Esophagus muscularis mucosa (tissue), 4 donors: ENCODE measurements at regions not wholly inside any gene's neighbourhood (a gene's known extent, or its start where the extent isn't known, plus 50 kb on each side); places are given as distances from the start of the nearest gene placed in this dataset.

Experiments used
- DNase-seq: peaks from one replicate; pipeline ENCODE4 v3.0.0-alpha.2; 2017; ENCODE audit errors: extremely low spot score
- H3K27ac ChIP-seq, 4 donors: fragments of 200-600 bp; sonication (generic); replicated peaks in 1 of 4; 1 replicate in 3 of 4; 2 replicates in 1 of 4; pipeline ENCODE4 v1.5.1; 2016 to 2019; ENCODE audit warnings: mild to moderate bottlenecking in 1 of 4
- H3K27me3 ChIP-seq, 4 donors: fragments of 200-600 bp; sonication (generic); one replicate each; pipeline versions ENCODE4 v1.5.1 to v1.6.0; 2016 to 2019
- H3K36me3 ChIP-seq, 4 donors: fragments of 200-600 bp; sonication (generic); one replicate each; pipeline ENCODE4 v1.5.1; 2016 to 2019
- H3K4me1 ChIP-seq, 4 donors: fragments of 200-600 bp; sonication (generic); one replicate each; pipeline ENCODE4 v1.5.1; 2016 to 2019
- H3K4me3 ChIP-seq, 4 donors: fragments of 200-600 bp; sonication (generic); 1 replicate in 2 of 4; 2 replicates in 2 of 4; pipeline ENCODE4 v1.5.1; 2016 to 2019; ENCODE audit warnings: mild to moderate bottlenecking in 4 of 4, moderate library complexity in 1 of 4
- H3K9me3 ChIP-seq, 4 donors: fragments of 200-600 bp; sonication (generic); 1 replicate in 3 of 4; 2 replicates in 1 of 4; pipeline ENCODE4 v1.5.1; 2016 to 2019
- CTCF ChIP-seq, 3 experiments: fragments of 200-600 bp in 2 of 3; fragments of 450-650 bp in 1 of 3; sonication (generic) in 2 of 3; IDR thresholded peaks; one replicate each; pipeline ENCODE4 v1.5.1; 2017 to 2019; ENCODE audit warnings: antibody characterized with exemption in 3 of 3, mild to moderate bottlenecking in 2 of 3, moderate library complexity in 1 of 3
- EP300 ChIP-seq: sonication (generic); formaldehyde crosslinking; IDR thresholded peaks from one replicate; pipeline ENCODE4 v1.6.1; 2017; ENCODE audit warnings: antibody characterized with exemption
- POLR2A ChIP-seq: fragments of 450-650 bp; IDR thresholded peaks from one replicate; pipeline ENCODE4 v1.6.1; 2017; ENCODE audit warnings: antibody characterized with exemption, moderate library complexity, mild to moderate bottlenecking, low read depth
- POLR2AphosphoS5 ChIP-seq, 2 donors: sonication (generic); formaldehyde crosslinking; IDR thresholded peaks; one replicate each; pipeline ENCODE4 v1.6.1; 2017; ENCODE audit warnings: antibody characterized with exemption in 2 of 2
- WGBS: methylation state at CpG from one replicate; pipeline ENCODE4 v1.1.5; 2018; 5-methylcytosine and 5-hydroxymethylcytosine counted together
- intact Hi-C: fragments of 100-400 bp; cut with DNase I; formaldehyde crosslinking; loops from one replicate; pipeline ENCODE4 v1.15.1; 2023

- no peaks in the 10 kb centered on the region for H3K36me3 ChIP-seq
- H3K27me3 ChIP-seq: no peaks in the 10 kb centered on the region
- H3K4me1 ChIP-seq: no peaks in the 10 kb centered on the region
- no peaks in the 10 kb centered on the region for H3K9me3 ChIP-seq
- TF ChIP-seq EP300 (no peak), POLR2AphosphoS5 (IDR thresholded peaks at IDR 0.05) (no peak), CTCF (IDR thresholded peaks at IDR 0.05) (no peak), POLR2A (no peak)
- DNase-seq: no peak
- H3K4me3 ChIP-seq: no peak overlapping the region
- intact Hi-C loops: no loop called here
- 97% methylated on average over 5 of the region's 5 CpGs for WGBS
- no peak overlapping the region for H3K27ac ChIP-seq
These were observed 83.9 kb upstream of the CXADR start for GRCh38 chr21:17428980-17429379.

GRCh38 chr21:17429936-17430335, 82.9 kb upstream of the CXADR start:
- Histone ChIP-seq H3K27me3 (no peaks in the 10 kb centered on the region), H3K9me3 (no peaks in the 10 kb centered on the region), H3K36me3 (no peaks in the 10 kb centered on the region), H3K4me1 (no peaks in the 10 kb centered on the region), H3K27ac (no peak overlapping the region), H3K4me3 (no peak overlapping the region)
- DNase-seq: no peak
- intact Hi-C loops: no loop called here
- TF ChIP-seq EP300: no peak
- no peak for TF ChIP-seq POLR2AphosphoS5 (IDR thresholded peaks at IDR 0.05)
- no peak for TF ChIP-seq POLR2A
- no peak for TF ChIP-seq CTCF (IDR thresholded peaks at IDR 0.05)
- 95% methylated on average over 3 of the region's 3 CpGs for WGBS

GRCh38 chr21:17432732-17433057, 80.1 kb upstream of the CXADR start:
- Histone ChIP-seq H3K4me1 (no peaks in the 10 kb centered on the region), H3K27ac (no peak overlapping the region), H3K4me3 (no peak overlapping the region), H3K36me3 (no peaks in the 10 kb centered on the region), H3K9me3 (no peaks in the 10 kb centered on the region), H3K27me3 (no peaks in the 10 kb centered on the region)
- intact Hi-C loops: no loop called here
- no peak for TF ChIP-seq CTCF (IDR thresholded peaks at IDR 0.05)
- no peak for TF ChIP-seq POLR2A
- TF ChIP-seq EP300: no peak
- TF ChIP-seq POLR2AphosphoS5 (IDR thresholded peaks at IDR 0.05): no peak
- no peak for DNase-seq
- WGBS: 95% methylated on average over 3 of the region's 3 CpGs

GRCh38 chr21:17433730-17434129, 79.1 kb upstream of the CXADR start:
- H3K4me1 ChIP-seq: no peaks in the 10 kb centered on the region
- H3K36me3 ChIP-seq: no peaks in the 10 kb centered on the region
- TF ChIP-seq EP300: no peak
- no peak for TF ChIP-seq POLR2AphosphoS5 (IDR thresholded peaks at IDR 0.05)
- TF ChIP-seq CTCF (IDR thresholded peaks at IDR 0.05): no peak
- no peak for TF ChIP-seq POLR2A
- H3K9me3 ChIP-seq: no peaks in the 10 kb centered on the region
- no peak overlapping the region for H3K4me3 ChIP-seq
- no peak for DNase-seq
- H3K27ac ChIP-seq: no peak overlapping the region
- WGBS: 71% methylated on average over 2 of the region's 2 CpGs
- no peaks in the 10 kb centered on the region for H3K27me3 ChIP-seq
- intact Hi-C loops: no loop called here
